Activated CD4-positive, alpha-beta T cell treated with anti-CD3 and anti-CD28 coated beads, Interleukin-2, amount 50 U/mL, for 16 hours (primary cell): ENCODE measurements at regions not wholly inside any gene's neighbourhood (a gene's known extent, or its start where the extent isn't known, plus 50 kb on each side); places are given as distances from the start of the nearest gene placed in this dataset.
"Not testable (repeated sequence)": the region's sequence is repeated elsewhere in the genome, so short reads cannot be mapped to it uniquely, and the experiment has no call there.

Experiments
- DNase-seq: peaks from one replicate; pipeline ENCODE4 v3.0.0-alpha.2; 2020

GRCh38 chr16:29309601-29310000 lies 96.9 kb downstream of the NPIPB11 start:
- DNase-seq: not testable (repeated sequence)

GRCh38 chr16:29308644-29309546 lies 97.6 kb downstream of the NPIPB11 start:
- DNase-seq: no peak

- no peak for DNase-seq
Observed at GRCh38 chr16:29307598-29308507, 98.7 kb downstream of the NPIPB11 start.

- DNase-seq: no peak
Observed at GRCh38 chr16:29306943-29307597, 99.4 kb downstream of the NPIPB11 start.

- DNase-seq: no peak
Observed at GRCh38 chr16:29306201-29306600, 100.3 kb downstream of the NPIPB11 start.

GRCh38 chr16:29305018-29305417 lies 101.5 kb downstream of the NPIPB11 start:
- DNase-seq: not testable (repeated sequence)

- no peak for DNase-seq
Observed at GRCh38 chr16:29304251-29304650, 102.3 kb downstream of the NPIPB11 start.

GRCh38 chr16:29303520-29303919 lies 103.0 kb downstream of the NPIPB11 start:
- no peak for DNase-seq

GRCh38 chr16:29302976-29303375 lies 103.5 kb downstream of the NPIPB11 start:
- DNase-seq: no peak

- DNase-seq: not testable (repeated sequence)
Observed at GRCh38 chr16:29302433-29302832, 104.1 kb downstream of the NPIPB11 start.

- DNase-seq: not testable (repeated sequence)
Observed at GRCh38 chr16:29301662-29302285, 104.7 kb downstream of the NPIPB11 start.

GRCh38 chr16:29300541-29301535 lies 105.7 kb downstream of the NPIPB11 start:
- not testable (repeated sequence) for DNase-seq

- DNase-seq: not testable (repeated sequence)
Observed at GRCh38 chr16:29300030-29300491, 106.5 kb downstream of the NPIPB11 start.

- DNase-seq: not testable (repeated sequence)
Observed at GRCh38 chr16:29298997-29299396, 107.5 kb downstream of the NPIPB11 start.

GRCh38 chr16:29298307-29298706 lies 108.2 kb downstream of the NPIPB11 start:
- DNase-seq: not testable (repeated sequence)

GRCh38 chr16:29297809-29298177 lies 108.7 kb downstream of the NPIPB11 start:
- DNase-seq: not testable (repeated sequence)

GRCh38 chr16:29297144-29297808 lies 109.2 kb downstream of the NPIPB11 start:
- DNase-seq: not testable (repeated sequence)

- DNase-seq: not testable (repeated sequence)
Observed at GRCh38 chr16:29296176-29296575, 110.3 kb downstream of the NPIPB11 start.

- not testable (repeated sequence) for DNase-seq
Observed at GRCh38 chr16:29294951-29295795, 111.3 kb downstream of the NPIPB11 start.
